GM21390 (cell line): ENCODE measurements at regions not wholly inside any gene's neighbourhood (a gene's known extent, or its start where the extent isn't known, plus 50 kb on each side); places are given as distances from the start of the nearest gene placed in this dataset.

Experiments used
- ATAC-seq: cut with Tn5 transposase; IDR thresholded peaks from one replicate; pipeline ENCODE4 v1.9.1; 2021; ENCODE audit not compliant: unreplicated experiment

GRCh38 chr12:4223273-4223845, 50.2 kb upstream of the CCND2 start:
- no peak for ATAC-seq

DNA sequence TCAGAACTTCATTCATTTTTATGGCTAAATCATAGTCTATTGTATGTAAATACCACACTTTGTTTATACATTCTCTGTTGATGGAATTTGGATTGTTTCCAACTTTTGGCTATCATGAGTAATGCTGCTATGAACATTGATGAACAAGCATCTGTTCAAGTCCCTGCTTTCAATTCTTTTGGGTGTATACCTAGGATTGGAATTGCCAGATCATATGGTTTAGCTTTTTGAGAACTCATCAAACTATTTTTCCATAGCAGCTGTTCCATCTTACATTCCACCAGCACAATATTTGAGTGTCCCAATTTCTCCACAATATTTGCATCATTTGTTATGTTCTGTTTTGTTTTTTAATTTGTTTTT, 52.3 kb upstream of the CCND2 start:
- ATAC-seq, result no peak

- no peak for ATAC-seq
Observed at GRCh38 chr12:4220536-4221257, 52.9 kb upstream of the CCND2 start.

DNA sequence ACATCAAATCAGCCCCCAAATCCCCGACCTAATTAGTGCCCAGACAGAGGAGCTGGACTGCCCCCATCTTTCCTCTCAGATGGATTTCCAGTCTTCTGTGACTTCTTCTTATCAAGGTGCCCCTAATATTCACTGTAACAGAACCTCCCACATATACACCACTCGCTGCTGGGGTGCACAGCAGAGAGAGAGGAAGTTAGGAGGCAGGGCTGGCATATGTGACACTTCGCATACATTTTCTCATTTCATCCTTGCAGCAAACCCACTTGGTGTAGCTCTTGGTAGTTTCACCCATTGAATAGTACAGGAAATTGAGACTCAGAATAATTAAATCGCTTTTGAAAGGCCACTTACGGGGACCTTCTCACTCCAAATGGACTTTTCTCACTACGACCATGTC, 56.5 kb upstream of the CCND2 start:
- no peak for ATAC-seq

- no peak for ATAC-seq
Observed at GRCh38 chr12:4216187-4216927, 57.2 kb upstream of the CCND2 start.

GRCh38 chr12:4215229-4216186, 58.1 kb upstream of the CCND2 start:
- ATAC-seq, result peak; percentile 64

DNA sequence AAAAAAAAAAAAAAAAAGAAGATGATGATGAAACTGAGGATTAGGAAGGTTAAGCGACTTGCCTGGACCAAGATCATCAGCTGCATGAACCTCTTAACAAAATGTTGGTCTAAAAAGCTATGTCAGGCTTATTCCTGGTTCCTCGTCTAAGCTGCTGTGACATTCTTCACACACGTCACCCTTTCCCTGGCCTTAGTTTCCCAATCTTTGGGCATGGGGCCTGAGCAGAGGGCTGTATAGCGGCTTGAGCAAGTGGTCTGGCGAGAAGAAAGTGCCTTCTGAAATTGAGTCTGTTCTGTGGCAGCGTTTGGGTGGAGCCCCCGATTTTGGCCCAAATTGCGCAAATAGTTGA, 58.7 kb upstream of the CCND2 start:
- ATAC-seq, result peak; percentile 8

GRCh38 chr12:4213471-4213870, 60.1 kb upstream of the CCND2 start:
- ATAC-seq, result no peak

- ATAC-seq, result no peak
Observed at GRCh38 chr12:4212845-4213244, 60.7 kb upstream of the CCND2 start.

- no peak for ATAC-seq
Observed at GRCh38 chr12:4211372-4211771, 62.2 kb upstream of the CCND2 start.

DNA sequence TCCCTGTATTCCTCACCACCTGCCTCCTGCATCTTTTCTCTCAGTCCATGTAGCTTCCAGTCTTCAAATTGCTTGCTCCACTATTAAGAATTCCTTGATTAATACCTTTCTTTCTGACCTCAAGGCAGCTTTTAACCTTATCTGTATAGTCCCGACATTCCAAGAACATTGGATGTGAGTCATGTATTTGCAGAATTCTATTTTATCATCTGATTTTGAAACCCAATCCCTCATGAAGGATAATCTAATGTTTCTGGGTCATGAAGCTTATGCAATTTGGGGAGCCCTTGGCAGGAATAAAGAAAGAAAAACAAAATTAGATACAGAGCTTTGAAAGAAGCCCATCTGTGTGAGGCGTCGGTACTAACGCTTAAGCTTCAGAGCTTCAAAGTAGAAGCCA, 63.4 kb upstream of the CCND2 start:
- ATAC-seq, result no peak

DNA sequence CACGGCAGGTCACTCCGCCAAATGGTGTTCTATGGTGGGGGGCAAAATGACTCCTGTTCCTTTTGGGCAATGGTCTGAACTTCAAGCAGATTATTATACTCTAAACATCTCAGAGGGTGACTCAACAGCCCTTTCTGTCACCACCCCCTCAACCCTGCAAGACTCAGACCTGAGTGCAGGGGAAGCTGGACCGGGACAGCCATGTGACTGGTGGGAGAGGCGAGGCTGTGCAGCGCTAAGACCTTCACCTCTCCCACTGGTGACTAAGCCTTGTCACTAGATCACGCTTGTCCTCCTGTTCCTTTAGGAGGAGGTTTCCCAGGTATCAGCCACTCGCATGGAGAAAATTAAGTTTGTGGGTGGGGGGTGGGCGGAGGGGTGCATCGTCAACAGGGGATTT, 67.1 kb upstream of the CCND2 start:
- ATAC-seq, result no peak

DNA sequence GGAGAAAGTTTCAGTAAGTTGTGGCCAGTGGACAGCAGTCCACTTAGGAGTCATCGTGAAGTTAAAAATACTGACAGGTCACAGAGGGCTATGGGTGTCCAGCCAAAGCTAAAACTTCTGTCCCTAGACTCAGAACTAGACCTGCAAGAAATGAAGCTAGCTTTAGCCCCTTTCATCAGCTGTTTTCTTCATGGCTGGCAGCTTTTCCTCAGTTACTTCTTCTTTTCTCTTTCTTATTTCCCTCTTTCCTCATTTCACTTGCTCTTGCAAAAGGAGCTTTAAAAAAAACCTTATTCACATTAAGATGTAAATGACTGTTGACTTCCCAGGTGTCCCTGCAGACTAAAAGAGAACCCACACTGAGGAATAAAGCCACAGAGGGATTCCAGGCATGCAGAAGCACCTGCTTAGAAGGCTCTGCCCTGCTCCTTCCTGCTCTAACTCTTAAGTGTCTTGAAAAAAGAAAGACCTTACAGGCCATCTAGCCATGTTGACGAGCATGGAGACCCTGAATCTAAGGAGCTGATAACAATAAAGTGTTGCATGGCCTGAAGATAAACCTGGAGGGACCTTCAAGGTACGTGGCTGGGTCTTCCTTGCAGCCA, 69.7 kb upstream of the CCND2 start:
- no peak for ATAC-seq

- ATAC-seq, result no peak
Observed at GRCh38 chr12:4202918-4203317, 70.6 kb upstream of the CCND2 start.

GRCh38 chr12:4202487-4202886, 71.1 kb upstream of the CCND2 start:
- ATAC-seq, result no peak

DNA sequence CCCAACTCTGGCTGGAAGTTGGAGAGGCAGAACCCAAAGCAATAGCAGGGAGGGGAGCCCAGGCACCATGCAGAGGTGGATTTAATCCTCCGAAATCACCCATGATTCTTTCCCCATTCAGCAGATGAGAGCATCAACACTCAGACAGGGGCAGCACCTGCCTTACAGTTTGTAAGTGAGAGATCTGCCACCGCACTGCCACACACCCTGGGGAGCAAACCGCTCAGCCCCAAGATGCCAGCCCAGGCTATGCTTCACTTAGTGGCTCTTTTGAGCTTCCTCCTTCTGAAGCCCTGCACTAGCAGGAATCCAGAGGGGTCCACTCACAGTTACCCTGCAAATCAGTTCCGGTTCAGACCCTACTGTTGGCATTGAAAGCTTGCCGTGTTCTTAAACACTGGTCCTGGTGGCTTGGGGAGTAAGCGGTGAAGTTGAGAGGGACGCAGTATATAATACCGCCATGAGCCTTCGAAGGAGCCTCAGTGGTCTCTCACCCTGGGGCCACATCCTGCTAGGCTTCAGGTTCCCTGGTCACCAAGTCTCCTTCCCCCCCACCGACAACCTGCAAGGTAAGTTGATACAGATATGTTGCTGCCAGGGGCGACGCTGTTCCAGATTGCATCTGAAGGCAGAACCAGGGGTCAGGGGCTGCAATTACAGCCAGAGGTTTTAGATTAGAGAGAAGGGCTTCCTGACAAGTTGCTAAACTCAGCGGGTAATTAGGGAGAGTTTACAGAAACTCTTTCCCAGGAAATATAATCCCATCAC, 72.0 kb upstream of the CCND2 start:
- ATAC-seq, result no peak

GRCh38 chr12:4197922-4198763, 75.4 kb upstream of the CCND2 start:
- no peak for ATAC-seq

GRCh38 chr12:4196805-4197420, 76.6 kb upstream of the CCND2 start:
- no peak for ATAC-seq

GRCh38 chr12:4194668-4195067, 78.9 kb upstream of the CCND2 start:
- no peak for ATAC-seq
